ENCODE measurements at regions not wholly inside any gene's neighbourhood (a gene's known extent, or its start where the extent isn't known, plus 50 kb on each side); places are given as distances from the start of the nearest gene placed in this dataset.
A peak's percentile ranks its signal among the peaks of the same experiment; 100 is the strongest.

- no peak for DNase-seq
These were observed 197.4 kb upstream of the KLF14 start for GRCh38 chr7:130931423-130931822.

DNA sequence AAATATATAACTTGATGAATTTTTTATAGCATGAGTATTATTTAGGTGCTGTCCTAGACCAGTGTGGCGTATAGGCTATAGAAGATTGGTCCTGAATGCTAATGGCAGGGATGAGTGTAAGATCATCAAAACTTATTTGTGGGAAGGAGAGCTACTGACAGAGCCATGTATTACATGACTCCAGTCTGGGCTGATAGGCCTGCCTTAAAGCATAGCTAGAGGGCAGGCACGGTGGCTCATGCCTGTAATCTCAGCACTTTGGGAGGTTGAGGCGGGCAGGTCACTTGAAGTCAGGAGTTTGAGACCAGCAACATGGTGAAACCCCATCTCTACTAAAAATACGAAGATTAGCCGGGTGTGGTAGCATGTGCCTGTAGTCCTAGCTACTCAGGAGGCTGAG is 198.1 kb upstream of the KLF14 start:
- no peak for DNase-seq

- no peak for DNase-seq
These were observed 198.8 kb upstream of the KLF14 start for GRCh38 chr7:130932667-130933432.

DNA sequence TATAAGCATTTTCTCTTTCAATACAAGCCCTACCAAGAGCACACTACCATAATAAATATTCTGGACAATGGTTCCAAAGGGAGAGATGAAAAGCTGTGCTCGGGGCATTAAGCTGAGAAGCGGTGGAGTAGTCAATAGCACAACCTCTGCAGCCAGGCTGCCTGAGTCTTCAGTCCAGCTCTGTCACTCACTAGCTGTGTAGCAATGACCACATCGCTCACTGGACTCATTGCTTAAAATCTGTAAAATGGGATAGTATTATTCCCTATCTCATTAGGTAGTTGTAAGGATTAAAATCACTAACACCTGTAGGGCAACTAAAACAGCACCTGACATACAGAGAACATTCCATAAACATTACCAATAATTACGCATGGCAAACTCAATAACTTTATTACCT is 199.9 kb upstream of the KLF14 start:
- no peak for DNase-seq

DNA sequence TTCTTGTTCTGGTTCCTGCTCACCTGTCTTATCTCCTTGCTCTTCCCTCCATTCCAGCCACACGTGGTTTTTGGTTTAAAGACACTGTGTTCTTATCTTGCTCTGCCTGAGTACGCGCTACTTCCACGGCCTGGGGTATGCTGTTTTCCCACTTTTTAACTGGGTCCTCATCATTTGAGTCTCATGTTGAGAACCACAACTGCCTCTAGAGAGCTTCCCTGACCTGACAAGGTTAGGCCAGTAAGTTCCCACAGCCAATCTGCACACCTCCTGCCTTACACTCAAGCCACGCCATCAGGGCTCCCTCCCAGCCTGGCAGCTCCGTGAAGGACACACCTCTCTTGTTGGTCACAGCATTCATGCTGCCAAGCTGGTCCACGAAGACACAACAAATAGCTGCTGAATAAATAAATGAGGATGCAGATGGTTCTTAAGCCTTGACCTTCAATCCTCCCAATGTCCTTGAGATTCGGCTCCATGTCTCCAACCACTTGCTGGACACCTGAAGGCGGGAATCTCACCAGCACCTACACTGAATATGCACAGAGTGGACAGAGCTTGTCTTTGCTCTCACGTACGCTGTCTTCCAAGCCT is 201.7 kb upstream of the KLF14 start:
- DNase-seq = no peak

DNA sequence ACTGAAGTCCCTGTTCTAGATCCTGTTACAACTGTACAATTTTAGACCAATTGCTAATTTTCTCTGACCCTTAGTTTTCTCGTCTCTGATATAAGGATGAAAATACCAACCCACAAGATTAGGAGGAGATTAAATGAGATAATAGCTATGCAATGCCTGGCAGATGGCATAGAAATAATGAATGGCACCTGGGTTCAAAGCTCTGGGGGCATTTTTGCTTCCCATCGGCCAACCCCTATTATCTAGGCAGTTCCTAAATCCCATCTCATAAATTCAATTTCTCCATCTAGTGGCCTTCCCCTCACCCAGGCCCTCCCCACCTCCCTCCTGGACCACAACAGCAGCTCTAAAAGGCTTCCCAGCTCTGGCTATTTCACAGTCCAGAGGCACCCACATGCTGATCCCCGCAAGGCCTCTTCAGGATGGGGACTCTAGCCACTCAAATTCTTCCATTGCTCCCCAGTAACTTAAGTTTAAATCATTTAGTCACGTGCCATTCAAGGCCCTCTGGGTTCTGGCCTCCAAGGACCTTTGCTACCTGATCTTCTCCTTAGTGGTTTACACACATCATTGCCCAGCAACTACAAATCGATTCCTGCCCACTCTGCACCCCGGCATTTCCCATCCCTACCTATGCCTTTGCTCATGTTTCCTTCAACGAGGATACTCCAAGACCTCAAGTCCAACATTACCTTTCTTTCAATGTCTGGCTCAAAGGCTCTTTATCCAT is 202.4 kb upstream of the KLF14 start:
- DNase-seq = no peak

DNA sequence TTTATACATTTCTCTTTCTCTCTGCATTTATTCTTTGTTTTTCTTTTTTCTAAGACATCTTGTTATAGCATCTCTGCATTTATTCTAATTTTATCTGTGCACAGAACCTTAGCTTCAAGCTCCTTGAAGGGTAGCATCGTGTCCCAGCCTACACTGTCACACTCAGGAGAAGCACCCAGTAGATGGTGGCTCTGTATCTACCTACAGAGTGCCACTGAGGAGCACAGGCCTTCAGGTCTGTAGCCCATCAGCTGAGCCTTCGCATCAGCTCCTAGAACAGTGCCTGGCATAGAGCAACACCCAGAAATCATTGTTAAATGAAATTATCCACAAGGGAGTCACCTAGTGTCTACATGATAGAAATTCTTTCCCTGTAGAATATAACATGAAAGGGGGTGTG is 203.0 kb upstream of the KLF14 start:
- DNase-seq = no peak

DNA sequence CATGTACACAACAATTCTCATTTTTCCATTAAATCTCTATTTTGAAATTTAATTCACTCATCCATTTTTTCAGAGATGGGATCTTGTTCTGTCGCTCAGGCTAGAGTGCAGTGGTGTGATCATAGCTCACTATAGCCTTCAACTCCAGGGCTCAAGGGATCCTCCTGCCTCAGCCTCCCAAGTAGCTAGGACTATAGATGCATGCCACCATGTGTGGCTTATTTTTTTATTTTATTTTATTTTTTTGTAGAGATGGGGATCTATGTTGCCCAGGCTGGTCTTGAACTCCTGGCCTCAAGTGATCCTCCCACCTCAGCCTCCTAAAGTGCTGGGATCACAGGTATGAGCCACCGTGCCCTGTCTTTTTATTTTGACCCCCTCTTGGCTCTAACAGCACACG is 203.8 kb upstream of the KLF14 start:
- DNase-seq = no peak

- no peak for DNase-seq
These were observed 204.7 kb upstream of the KLF14 start for GRCh38 chr7:130938661-130939060.

GRCh38 chr7:130939321-130940095 is 205.5 kb upstream of the KLF14 start:
- DNase-seq = no peak

DNA sequence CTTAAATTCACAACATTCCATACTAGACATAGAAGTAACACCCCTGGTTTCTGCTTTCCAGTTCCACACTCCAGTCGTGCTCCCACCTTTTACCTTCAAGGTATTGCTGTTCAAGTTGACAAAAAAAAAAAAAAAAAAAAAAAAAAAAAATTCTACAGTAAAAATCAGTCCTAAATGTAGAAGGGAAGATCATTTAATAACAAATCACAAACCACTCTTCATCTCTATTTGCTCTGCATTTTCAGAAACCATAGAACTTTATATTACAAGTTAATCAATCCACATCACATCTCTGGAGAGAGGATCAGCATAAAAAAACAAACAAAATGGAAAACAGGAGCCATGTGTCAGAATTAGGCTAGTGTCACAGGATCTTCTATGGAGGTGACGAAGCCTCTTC is 206.3 kb upstream of the KLF14 start:
- no peak for DNase-seq

DNA sequence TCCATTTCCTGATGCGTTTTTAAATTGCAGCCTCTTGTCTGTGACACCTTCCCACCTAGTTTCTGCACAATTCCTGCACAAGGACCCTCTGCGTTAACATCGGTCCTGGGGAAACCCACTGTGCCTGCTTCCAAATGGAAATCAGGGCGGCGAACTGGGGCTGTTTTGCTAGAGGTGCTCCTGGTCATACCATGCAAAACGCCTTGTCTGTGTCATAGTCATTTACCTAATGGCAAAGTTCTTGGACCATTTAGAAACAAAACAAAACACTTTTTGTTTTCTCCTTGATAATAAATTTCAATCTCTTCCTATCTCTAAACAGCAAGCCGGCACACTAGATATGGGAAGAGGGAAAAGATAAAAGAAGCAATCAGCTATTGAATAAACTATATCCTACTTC is 206.9 kb upstream of the KLF14 start:
- DNase-seq = no peak

GRCh38 chr7:130941322-130942210 is 207.6 kb upstream of the KLF14 start:
- no peak for DNase-seq

- DNase-seq = no peak
These were observed 208.4 kb upstream of the KLF14 start for GRCh38 chr7:130942211-130942964.

DNA sequence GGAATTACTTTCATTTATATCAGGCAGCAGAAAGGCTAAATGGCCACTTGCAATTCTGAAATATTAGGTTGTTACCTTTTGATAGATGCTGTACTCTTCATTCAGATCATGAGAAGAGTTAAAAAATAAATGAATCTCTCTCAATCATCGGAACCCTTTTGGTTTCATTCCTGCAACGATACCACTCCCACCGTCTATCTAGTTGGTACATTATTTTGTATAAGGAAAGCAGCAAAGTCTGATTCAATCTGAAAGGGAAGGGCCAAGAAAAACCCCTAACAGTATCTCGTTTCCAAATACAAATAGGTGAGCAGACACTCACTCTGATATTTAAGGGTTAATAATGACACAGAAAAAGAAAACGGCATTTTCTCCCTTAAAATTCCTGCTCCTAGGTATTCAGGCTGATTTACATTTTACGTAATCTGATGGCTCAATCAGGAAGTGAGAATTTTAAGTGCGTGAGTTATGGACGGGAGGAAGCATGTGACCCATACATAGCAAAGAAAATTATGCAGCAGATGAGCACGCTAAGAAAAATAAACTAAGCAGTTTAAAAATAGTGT is 209.4 kb upstream of the KLF14 start:
- DNase-seq = peak; percentile 70

- no peak for DNase-seq
These were observed 210.0 kb upstream of the KLF14 start for GRCh38 chr7:130943981-130944380.

GRCh38 chr7:130944997-130945396 is 211.0 kb upstream of the KLF14 start:
- no peak for DNase-seq

DNA sequence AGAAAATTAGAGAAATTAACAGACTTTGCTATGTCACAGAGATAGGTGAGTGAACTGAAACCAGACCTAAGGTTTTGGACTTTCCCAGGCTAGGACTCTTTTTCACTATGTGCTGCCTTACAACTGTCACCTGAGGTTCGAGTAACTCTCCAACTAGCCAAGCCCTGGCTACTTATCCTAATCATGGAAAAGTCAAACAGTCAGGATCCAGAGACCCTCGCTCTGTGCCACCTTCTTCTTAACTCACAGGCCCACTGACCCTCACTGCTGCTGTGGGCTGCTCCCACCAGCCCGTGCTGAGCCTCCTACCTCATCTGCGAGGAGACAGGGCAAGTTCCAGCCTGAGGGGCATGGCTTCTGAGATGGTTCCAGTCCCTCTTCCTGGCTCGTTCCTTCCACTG is 211.4 kb upstream of the KLF14 start:
- no peak for DNase-seq

DNA sequence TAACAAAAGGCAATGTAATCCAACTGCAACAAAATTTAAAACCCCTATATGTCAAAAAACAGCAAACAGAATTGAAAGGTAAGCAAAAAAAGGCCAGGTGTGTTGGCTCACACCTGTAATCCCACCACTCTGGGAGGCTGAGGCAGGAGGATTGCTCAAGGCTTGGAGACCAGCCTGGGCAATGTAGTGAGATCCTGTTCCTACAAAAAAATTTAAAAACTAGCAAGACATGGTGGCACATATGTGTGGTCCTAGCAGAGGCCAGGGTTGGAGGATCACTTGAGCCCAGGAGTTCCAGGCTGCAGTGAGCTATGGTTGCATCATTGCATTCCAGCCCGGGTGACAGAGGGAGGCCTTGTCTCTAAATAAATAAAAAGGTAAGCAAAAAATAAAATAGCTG is 212.1 kb upstream of the KLF14 start:
- DNase-seq = no peak

- DNase-seq = no peak
These were observed 214.0 kb upstream of the KLF14 start for GRCh38 chr7:130947792-130948580.
